ENCODE measurements at regions not wholly inside any gene's neighbourhood (a gene's known extent, or its start where the extent isn't known, plus 50 kb on each side); places are given as distances from the start of the nearest gene placed in this dataset.

- TF ChIP-seq CTCF (IDR thresholded peaks at IDR 0.05; ENCODE audit: low read depth, low read length, missing control alignments): no peak
- DNase-seq (ENCODE audit: low read depth): no peak
- H3K4me3 ChIP-seq (ENCODE audit: low read depth, low read length): no peak overlapping the region
Observed at GRCh38 chr9:124182741-124183140, 75.0 kb upstream of the NEK6 start.

- DNase-seq (ENCODE audit: low read depth): no peak
- no peak for TF ChIP-seq CTCF (IDR thresholded peaks at IDR 0.05; ENCODE audit: low read depth, low read length, missing control alignments)
Observed at GRCh38 chr9:124183772-124184171, 74.0 kb upstream of the NEK6 start.

GRCh38 chr9:124185413-124185812, 72.3 kb upstream of the NEK6 start:
- DNase-seq (ENCODE audit: low read depth): no peak
- no peak for TF ChIP-seq CTCF (IDR thresholded peaks at IDR 0.05; ENCODE audit: low read depth, low read length, missing control alignments)
- no peak overlapping the region for H3K4me3 ChIP-seq (ENCODE audit: low read depth, low read length)

More at GRCh38 chr9:124183772-124184171, 74.0 kb upstream of the NEK6 start:
- no peak overlapping the region for H3K4me3 ChIP-seq (ENCODE audit: low read depth, low read length)

- no peak overlapping the region for H3K4me3 ChIP-seq (ENCODE audit: low read depth, low read length)
- DNase-seq (ENCODE audit: low read depth): no peak
- TF ChIP-seq CTCF (IDR thresholded peaks at IDR 0.05; ENCODE audit: low read depth, low read length, missing control alignments): no peak
Observed at GRCh38 chr9:124187311-124187710, 70.4 kb upstream of the NEK6 start.

GRCh38 chr9:124188331-124189110, 69.2 kb upstream of the NEK6 start:
- no peak for DNase-seq (ENCODE audit: low read depth)
- TF ChIP-seq CTCF (IDR thresholded peaks at IDR 0.05; ENCODE audit: low read depth, low read length, missing control alignments): no peak
- no peak overlapping the region for H3K4me3 ChIP-seq (ENCODE audit: low read depth, low read length)

GRCh38 chr9:124190761-124191160, 67.0 kb upstream of the NEK6 start:
- no peak for DNase-seq (ENCODE audit: low read depth)
- TF ChIP-seq CTCF (IDR thresholded peaks at IDR 0.05; ENCODE audit: low read depth, low read length, missing control alignments): no peak
- H3K4me3 ChIP-seq (ENCODE audit: low read depth, low read length): no peak overlapping the region

All from GM12864 (cell line).